22Rv1 (cell line): ENCODE measurements at regions not wholly inside any gene's neighbourhood (a gene's known extent, or its start where the extent isn't known, plus 50 kb on each side); places are given as distances from the start of the nearest gene placed in this dataset.

Experiments used
- H3K27ac ChIP-seq: fragments of 450-650 bp; 2 replicates; pipeline ENCODE4 v1.5.1; 2017
- CTCF ChIP-seq: fragments of 450-650 bp; IDR thresholded peaks from 2 replicates; pipeline ENCODE4 v1.5.1; 2017; ENCODE audit warnings: mild to moderate bottlenecking
- ZFX ChIP-seq: fragments of 450-650 bp; IDR thresholded peaks from 2 replicates; pipeline ENCODE4 v1.6.1; 2017; ENCODE audit warnings: antibody characterized with exemption, borderline replicate concordance

- H3K27ac ChIP-seq, result no peak overlapping the region
- TF ChIP-seq ZFX (no peak), CTCF (no peak)
These were observed 90.4 kb downstream of the BMP2 start for GRCh38 chr20:6857927-6858326.

GRCh38 chr20:6863355-6863754, 95.9 kb downstream of the BMP2 start:
- no peak for TF ChIP-seq ZFX
- TF ChIP-seq CTCF, result no peak

DNA sequence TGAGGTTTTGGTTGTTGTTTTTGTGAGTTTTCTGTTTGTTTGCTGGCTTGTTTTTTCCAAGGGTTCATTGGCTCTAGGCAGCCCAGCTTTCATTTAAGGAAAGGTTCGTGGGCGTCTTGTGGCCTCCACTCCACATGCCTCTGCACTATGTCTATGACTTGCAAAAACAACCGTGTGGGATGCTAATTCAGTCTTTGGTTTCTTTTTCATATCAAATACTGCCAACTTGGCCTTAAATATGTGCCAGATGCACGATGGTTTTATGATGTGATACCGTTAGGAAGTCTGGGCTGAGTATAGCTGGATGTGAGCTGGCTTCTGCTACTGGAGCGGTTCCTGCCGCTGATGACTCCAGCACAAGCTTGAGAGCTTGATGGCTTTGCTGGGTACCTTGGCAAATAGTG, 96.3 kb downstream of the BMP2 start:
- TF ChIP-seq ZFX (no peak), CTCF (no peak)
- H3K27ac ChIP-seq, result no peak overlapping the region

More at GRCh38 chr20:6863355-6863754, 95.9 kb downstream of the BMP2 start:
- H3K27ac ChIP-seq, result no peak overlapping the region

DNA sequence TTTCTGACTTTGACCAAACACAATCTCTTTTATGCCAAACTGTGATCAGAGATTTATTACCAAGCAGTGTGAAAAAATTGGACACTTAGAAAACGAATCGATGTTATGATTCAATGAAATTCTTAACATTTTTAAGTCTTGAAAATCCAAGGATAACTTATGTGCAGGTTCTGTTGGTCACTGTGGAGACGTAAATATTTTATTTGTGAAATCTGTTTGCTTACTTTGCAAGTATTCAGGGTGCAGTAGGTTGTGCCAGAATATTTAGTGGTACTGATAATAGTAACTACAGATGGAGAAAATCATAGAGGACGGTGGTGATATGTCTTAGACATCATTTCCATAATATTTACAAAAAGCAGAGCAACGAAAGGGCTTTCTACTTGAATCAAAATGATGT, 97.3 kb downstream of the BMP2 start:
- TF ChIP-seq CTCF, result no peak
- no peak for TF ChIP-seq ZFX
- H3K27ac ChIP-seq, result no peak overlapping the region

GRCh38 chr20:6866741-6867140, 99.3 kb downstream of the BMP2 start:
- TF ChIP-seq CTCF, result no peak
- TF ChIP-seq ZFX, result no peak
- no peak overlapping the region for H3K27ac ChIP-seq

DNA sequence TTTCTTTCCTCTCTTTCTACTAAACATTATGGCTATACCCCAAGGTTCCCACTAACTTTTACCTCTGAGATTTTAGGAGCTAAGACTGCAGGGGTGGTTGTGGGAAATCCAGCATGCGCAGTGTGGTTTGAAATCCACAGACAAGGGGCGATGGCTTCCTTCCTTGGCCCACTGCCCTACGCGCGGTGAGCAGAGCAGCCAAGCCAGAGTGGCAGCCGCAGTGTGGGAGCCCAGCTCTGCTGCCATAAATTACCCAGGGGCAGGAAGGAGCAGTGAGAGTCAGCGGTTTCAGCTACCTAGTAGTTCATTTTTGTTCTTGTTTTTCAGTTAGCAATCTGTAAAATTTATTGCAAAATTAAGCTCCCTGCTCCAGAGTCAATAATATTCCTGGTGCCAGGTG, 101.4 kb downstream of the BMP2 start:
- no peak for TF ChIP-seq ZFX
- TF ChIP-seq CTCF, result no peak
- H3K27ac ChIP-seq, result no peak overlapping the region

- TF ChIP-seq CTCF, result no peak
- no peak for TF ChIP-seq ZFX
- no peak overlapping the region for H3K27ac ChIP-seq
These were observed 103.1 kb downstream of the BMP2 start for GRCh38 chr20:6870559-6870958.
